Naive thymus-derived CD4-positive, alpha-beta T cell (primary cell): ENCODE measurements at regions not wholly inside any gene's neighbourhood (a gene's known extent, or its start where the extent isn't known, plus 50 kb on each side); places are given as distances from the start of the nearest gene placed in this dataset.

ENCODE experiments used
- ATAC-seq: fragments of 150-1000 bp; cut with Tn5 transposase; 2 replicates; pipeline ENCODE4 v1.10.0; 2021; ENCODE audit warnings: mild to moderate bottlenecking, moderate library complexity
- CTCF ChIA-PET: fragments of 350-600 bp; sonication (Branson Sonifier 250); formaldehyde crosslinking; loops from one replicate; lab custom pipeline; 2021; ENCODE audit warnings: antibody characterized with exemption; lab: Charles Lee
- POLR2A ChIA-PET: fragments of 350-600 bp; sonication (Branson Sonifier 250); formaldehyde crosslinking; loops from one replicate; lab custom pipeline; 2021; ENCODE audit warnings: antibody characterized with exemption, inconsistent platforms; lab: Charles Lee
- DNase-seq, 9 donors: peaks; one replicate each; pipeline versions ENCODE4 v3.0.0 to v3.0.0-alpha.2; 2020 to 2022; ENCODE audit warnings: mixed read lengths in 1 of 9
- H3K27ac ChIP-seq: one replicate; pipeline ENCODE4 v1.7.0; 2013; ENCODE audit warnings: mild to moderate bottlenecking, low read depth, low read length, moderate library complexity
- H3K27me3 ChIP-seq, 2 donors: one replicate each; pipeline ENCODE4 v1.7.0; 2013; ENCODE audit warnings: low read length in 2 of 2, mild to moderate bottlenecking in 2 of 2, moderate library complexity in 2 of 2; ENCODE audit not compliant: control insufficient read depth in 2 of 2, insufficient read depth in 2 of 2
- H3K36me3 ChIP-seq, 3 experiments: 1 replicate in 2 of 3; 2 replicates in 1 of 3; pipeline ENCODE4 v1.7.0; 2013; ENCODE audit warnings: low read length in 3 of 3, mild to moderate bottlenecking in 3 of 3, moderate library complexity in 1 of 3; ENCODE audit not compliant: insufficient read depth in 3 of 3, control insufficient read depth in 2 of 3
- H3K4me1 ChIP-seq, 2 donors: one replicate each; pipeline ENCODE4 v1.7.0; 2013; ENCODE audit warnings: low read length in 2 of 2, mild to moderate bottlenecking in 2 of 2, moderate library complexity in 1 of 2; ENCODE audit not compliant: control insufficient read depth in 2 of 2, insufficient read depth in 2 of 2
- H3K4me3 ChIP-seq: 2 replicates; pipeline ENCODE4 v1.7.0; 2013; ENCODE audit warnings: mild to moderate bottlenecking, low read length
- H3K9me3 ChIP-seq, 3 experiments: 1 replicate in 2 of 3; 2 replicates in 1 of 3; pipeline ENCODE4 v1.7.0; 2013; ENCODE audit warnings: low read length in 3 of 3; ENCODE audit not compliant: control insufficient read depth in 2 of 3
- H3K27ac Mint-ChIP-seq, 9 donors: one replicate each; pipeline ENCODE4 v1.8.0; 2020 to 2022; ENCODE audit warnings: mixed read lengths in 9 of 9, mild to moderate bottlenecking in 8 of 9, moderate library complexity in 5 of 9, inconsistent platforms in 2 of 9
- H3K27me3 Mint-ChIP-seq, 5 donors: one replicate each; pipeline ENCODE4 v1.8.0; 2021 to 2022; ENCODE audit warnings: mixed read lengths in 5 of 5, mild to moderate bottlenecking in 1 of 5
- H3K36me3 Mint-ChIP-seq, 5 donors: one replicate each; pipeline ENCODE4 v1.8.0; 2020 to 2022; ENCODE audit warnings: mixed read lengths in 5 of 5, mild to moderate bottlenecking in 3 of 5, inconsistent platforms in 1 of 5
- H3K4me1 Mint-ChIP-seq, 7 donors: one replicate each; pipeline ENCODE4 v1.8.0; 2020 to 2022; ENCODE audit warnings: mixed read lengths in 7 of 7, mild to moderate bottlenecking in 3 of 7, inconsistent platforms in 1 of 7
- H3K4me3 Mint-ChIP-seq, 10 donors: one replicate each; pipeline ENCODE4 v1.8.0; 2020 to 2022; ENCODE audit warnings: mild to moderate bottlenecking in 10 of 10, mixed read lengths in 10 of 10, moderate library complexity in 6 of 10, inconsistent platforms in 2 of 10
- H3K9me3 Mint-ChIP-seq, 11 donors: one replicate each; pipeline ENCODE4 v1.8.0; 2020 to 2022; ENCODE audit warnings: mixed read lengths in 11 of 11, mild to moderate bottlenecking in 4 of 11, inconsistent platforms in 1 of 11, moderate library complexity in 1 of 11
- intact Hi-C, 2 donors: fragments of 100-400 bp; cut with micrococcal nuclease; formaldehyde crosslinking; loops; one replicate each; pipeline ENCODE4 v1.15.1; 2023

DNA sequence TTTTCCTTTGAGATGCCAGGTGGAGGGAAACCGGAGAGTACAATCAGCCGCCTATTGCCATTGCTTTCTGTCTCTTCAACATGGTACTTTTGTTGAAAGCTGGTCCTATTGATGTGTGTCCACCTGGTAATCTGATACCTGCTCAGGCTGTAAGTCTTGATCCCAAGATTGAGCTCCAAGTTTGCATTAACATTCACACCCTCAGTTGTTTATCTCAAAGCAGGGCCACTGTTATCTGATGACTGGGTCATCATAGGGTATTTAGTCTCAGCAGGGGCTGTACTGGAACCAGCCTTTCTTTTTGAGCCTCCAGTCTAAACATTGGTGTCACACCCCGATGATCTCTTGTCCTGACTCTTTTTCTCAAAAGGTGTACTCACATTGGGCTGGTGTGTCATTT is 370.3 kb upstream of the TOM1L1 start:
- Mint-ChIP-seq H3K27ac (peak overlapping the region in 1 of 9 donors; percentile 59), H3K9me3 (peaks cover 0 to 3% (median 0%) of the 10 kb centered on the region in 11 donors), H3K27me3 (no peaks in the 10 kb centered on the region), H3K36me3 (no peaks in the 10 kb centered on the region), H3K4me1 (no peaks in the 10 kb centered on the region), H3K4me3 (no peak overlapping the region)
- Histone ChIP-seq H3K27ac (no peak overlapping the region), H3K4me1 (no peaks in the 10 kb centered on the region), H3K36me3 (no peaks in the 10 kb centered on the region), H3K9me3 (no peaks in the 10 kb centered on the region), H3K4me3 (no peak overlapping the region), H3K27me3 (no peaks in the 10 kb centered on the region)
- DNase-seq = no peak
- ChIA-PET CTCF (no interaction called here), POLR2A (no interaction called here)
- intact Hi-C loops = no loop called here
- ATAC-seq = no peak

DNA sequence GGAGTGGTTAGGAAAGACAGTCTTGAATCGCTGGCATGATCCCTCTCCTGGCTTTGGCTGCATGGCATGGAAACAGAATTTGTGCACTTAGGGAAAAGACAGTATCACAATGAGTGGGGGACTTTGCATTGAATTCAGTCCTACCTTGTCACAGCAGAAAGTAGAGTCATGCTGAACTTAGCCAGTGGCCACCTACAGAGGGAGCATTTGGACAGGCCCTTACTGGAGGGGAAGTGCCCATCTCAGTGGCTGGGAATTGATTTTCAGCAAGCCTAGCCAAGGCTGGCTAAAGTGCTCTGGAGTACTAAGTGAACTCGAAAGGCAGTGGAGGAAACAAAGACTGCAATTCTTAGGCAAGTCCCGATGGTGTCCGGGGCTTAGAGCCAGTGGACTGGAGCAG is 364.3 kb upstream of the TOM1L1 start:
- Histone ChIP-seq H3K4me1 (no peaks in the 10 kb centered on the region), H3K27me3 (no peaks in the 10 kb centered on the region), H3K36me3 (no peaks in the 10 kb centered on the region), H3K4me3 (no peak overlapping the region), H3K9me3 (no peaks in the 10 kb centered on the region), H3K27ac (no peak overlapping the region)
- intact Hi-C loops = no loop called here
- no peak overlapping the region for H3K4me3 Mint-ChIP-seq
- DNase-seq (no peak), ATAC-seq (no peak)
- H3K36me3 Mint-ChIP-seq = no peaks in the 10 kb centered on the region
- no peaks in the 10 kb centered on the region for H3K27me3 Mint-ChIP-seq
- H3K4me1 Mint-ChIP-seq = no peaks in the 10 kb centered on the region
- H3K9me3 Mint-ChIP-seq = peaks cover 0 to 23% (median 4%) of the 10 kb centered on the region in 11 donors
- POLR2A ChIA-PET = no interaction called here
- H3K27ac Mint-ChIP-seq = no peak overlapping the region
- CTCF ChIA-PET = no interaction called here

DNA sequence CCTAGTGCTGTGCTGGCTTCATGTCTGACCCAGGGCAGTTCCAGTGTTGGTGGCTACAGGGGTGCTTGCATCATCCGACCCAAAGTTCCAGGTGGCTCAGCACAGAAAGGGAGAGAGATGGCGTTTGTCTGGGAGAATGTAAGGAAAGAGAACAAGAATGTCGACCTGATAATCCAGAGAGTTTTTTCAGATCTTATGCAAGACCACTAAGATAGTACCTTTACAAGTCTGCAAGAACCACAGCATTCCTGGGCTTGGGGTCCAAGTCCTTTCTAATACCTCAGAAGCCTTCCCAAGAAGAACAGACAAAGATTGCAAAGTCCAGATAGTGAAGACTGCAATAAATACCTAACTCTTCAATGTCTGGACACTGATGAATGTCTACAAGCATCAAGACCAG is 363.0 kb upstream of the TOM1L1 start:
- H3K4me1 Mint-ChIP-seq = no peaks in the 10 kb centered on the region
- intact Hi-C loops = no loop called here

DNA sequence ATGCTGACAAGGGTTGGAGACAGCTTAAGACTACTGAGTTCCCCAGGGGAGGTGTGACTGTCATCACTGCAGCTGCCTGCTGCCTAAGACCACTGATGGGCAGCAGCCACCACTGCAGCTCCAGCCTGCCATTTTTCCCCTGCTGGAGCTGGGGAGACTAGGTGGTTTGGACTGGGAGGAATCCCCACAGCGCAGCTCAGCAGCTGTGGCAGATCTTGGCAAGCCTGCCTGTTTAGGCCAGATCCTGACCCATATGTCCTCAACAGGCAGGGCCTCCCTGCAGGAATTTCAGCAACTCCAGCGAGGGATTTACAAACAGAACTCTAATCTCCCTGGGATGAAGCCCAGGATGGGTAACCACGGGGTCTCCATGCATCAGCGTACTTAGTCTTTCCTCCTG is 356.4 kb upstream of the TOM1L1 start:
- Histone ChIP-seq H3K27me3 (no peaks in the 10 kb centered on the region), H3K9me3 (no peaks in the 10 kb centered on the region), H3K4me1 (no peaks in the 10 kb centered on the region), H3K27ac (no peak overlapping the region), H3K36me3 (no peaks in the 10 kb centered on the region), H3K4me3 (no peak overlapping the region)
- Mint-ChIP-seq H3K4me1 (no peaks in the 10 kb centered on the region), H3K36me3 (no peaks in the 10 kb centered on the region), H3K9me3 (peaks cover 0 to 33% (median 7%) of the 10 kb centered on the region in 11 donors), H3K4me3 (no peak overlapping the region), H3K27me3 (no peaks in the 10 kb centered on the region), H3K27ac (no peak overlapping the region)
- intact Hi-C loops = no loop called here
- no peak for DNase-seq
- POLR2A ChIA-PET = no interaction called here
- CTCF ChIA-PET = no interaction called here
- no peak for ATAC-seq

More for the DNA sequence above, 363.0 kb upstream of the TOM1L1 start:
- ChIA-PET POLR2A (no interaction called here), CTCF (no interaction called here)
- Histone ChIP-seq H3K27ac (no peak overlapping the region), H3K9me3 (no peaks in the 10 kb centered on the region), H3K36me3 (no peaks in the 10 kb centered on the region), H3K4me1 (no peaks in the 10 kb centered on the region), H3K4me3 (no peak overlapping the region), H3K27me3 (no peaks in the 10 kb centered on the region)
- Mint-ChIP-seq H3K9me3 (peaks cover 0 to 30% (median 7%) of the 10 kb centered on the region in 11 donors), H3K27ac (no peak overlapping the region), H3K4me3 (no peak overlapping the region), H3K36me3 (no peaks in the 10 kb centered on the region), H3K27me3 (no peaks in the 10 kb centered on the region)
- ATAC-seq (no peak), DNase-seq (no peak)

DNA sequence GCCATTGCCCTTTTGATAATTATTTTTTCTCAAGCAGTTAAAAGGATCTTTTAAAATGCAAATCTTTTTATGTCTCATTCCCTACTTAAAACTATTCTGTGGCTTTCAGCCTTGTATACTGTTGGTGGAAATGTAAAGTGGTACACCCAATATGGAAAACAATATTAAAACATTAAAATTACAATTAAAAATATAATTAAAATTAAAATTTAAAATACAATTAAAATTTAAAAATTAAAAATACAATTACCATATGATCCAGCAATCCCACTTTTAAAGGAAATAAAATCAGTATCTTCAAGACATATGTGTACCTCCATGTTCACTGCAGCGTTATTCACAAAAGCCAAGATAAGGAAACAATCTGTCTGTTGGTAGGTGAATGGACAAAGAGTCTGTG is 340.8 kb upstream of the TOM1L1 start:
- no peak for ATAC-seq
- DNase-seq = no peak
- H3K4me3 Mint-ChIP-seq = no peak overlapping the region
- intact Hi-C loops = no loop called here
- peaks cover 0 to 39% (median 12%) of the 10 kb centered on the region in 11 donors for H3K9me3 Mint-ChIP-seq
- Histone ChIP-seq H3K9me3 (no peaks in the 10 kb centered on the region), H3K27me3 (no peaks in the 10 kb centered on the region), H3K27ac (no peak overlapping the region), H3K4me3 (no peak overlapping the region), H3K36me3 (no peaks in the 10 kb centered on the region), H3K4me1 (no peaks in the 10 kb centered on the region)
- no peaks in the 10 kb centered on the region for H3K4me1 Mint-ChIP-seq
- CTCF ChIA-PET = no interaction called here
- POLR2A ChIA-PET = no interaction called here
- H3K36me3 Mint-ChIP-seq = no peaks in the 10 kb centered on the region
- no peak overlapping the region for H3K27ac Mint-ChIP-seq
- H3K27me3 Mint-ChIP-seq = no peaks in the 10 kb centered on the region

DNA sequence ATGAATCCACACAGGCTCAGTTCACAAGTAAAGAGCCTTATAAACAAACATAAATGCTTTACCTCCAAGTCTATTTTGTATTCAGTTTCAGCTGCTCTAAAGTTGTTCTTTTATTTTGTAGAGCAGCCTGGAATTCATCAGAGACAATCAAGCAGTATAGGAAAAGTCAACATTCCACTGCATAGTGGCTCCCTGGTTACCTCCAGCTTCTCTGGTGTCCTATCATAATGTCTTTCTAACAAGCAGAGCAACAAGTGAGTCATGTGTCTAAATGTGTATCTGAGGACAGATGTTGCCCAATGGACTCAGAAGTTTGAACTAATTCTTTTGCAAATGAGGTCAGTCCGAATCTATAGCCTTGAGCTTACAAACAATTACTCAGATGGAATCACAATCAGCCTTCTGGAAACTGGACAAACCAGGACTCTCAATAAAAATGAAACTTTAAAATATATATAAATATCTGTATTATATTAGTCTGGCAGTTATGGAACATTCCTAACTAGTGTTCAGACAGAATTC is 292.0 kb upstream of the TOM1L1 start:
- Mint-ChIP-seq H3K4me3 (no peak overlapping the region), H3K36me3 (peaks cover 0 to 9% (median 0%) of the 10 kb centered on the region in 5 donors), H3K9me3 (peaks cover 8 to 67% (median 24%) of the 10 kb centered on the region in 11 donors), H3K27ac (no peak overlapping the region), H3K27me3 (peaks cover 0 to 3% (median 0%) of the 10 kb centered on the region in 5 donors), H3K4me1 (no peaks in the 10 kb centered on the region)
- no peaks in the 10 kb centered on the region for H3K27me3 ChIP-seq
- CTCF ChIA-PET = no interaction called here
- no peak overlapping the region for H3K27ac ChIP-seq
- H3K4me3 ChIP-seq = no peak overlapping the region
- intact Hi-C loops = no loop called here
- H3K36me3 ChIP-seq = no peaks in the 10 kb centered on the region
- POLR2A ChIA-PET = no interaction called here
- no peaks in the 10 kb centered on the region for H3K4me1 ChIP-seq
- ATAC-seq (no peak), DNase-seq (no peak)
- peaks cover 0 to 9% (median 6%) of the 10 kb centered on the region in 3 experiments for H3K9me3 ChIP-seq

DNA sequence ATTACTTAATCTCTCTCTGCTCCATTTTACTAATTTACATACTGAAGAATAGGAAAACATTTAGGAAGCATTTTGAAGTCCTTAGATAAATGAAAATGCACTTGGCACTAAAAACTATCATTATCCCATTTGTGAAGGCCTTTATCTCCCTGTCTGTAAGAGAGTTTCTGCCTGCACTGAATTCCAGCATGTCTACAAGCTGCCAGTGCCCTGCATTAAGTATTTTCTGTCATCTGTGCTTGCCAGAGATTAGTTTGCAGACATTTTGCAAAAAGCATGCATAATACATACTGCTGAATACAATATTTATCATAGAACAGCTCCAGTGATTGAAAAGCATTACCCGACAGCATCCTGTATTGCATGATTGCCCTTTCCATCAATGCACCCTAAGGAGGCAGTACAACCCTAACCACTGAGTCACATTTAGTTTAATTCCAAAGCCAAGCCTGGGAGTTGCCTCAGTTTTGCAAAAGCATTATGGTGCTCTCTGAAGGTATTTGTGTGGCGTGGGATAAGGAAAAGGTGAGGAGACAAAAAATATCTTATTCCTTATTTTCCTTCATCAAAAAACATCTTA is 280.2 kb upstream of the TOM1L1 start:
- ATAC-seq = no peak
- H3K27ac ChIP-seq = no peak overlapping the region

More for the DNA sequence above, 280.2 kb upstream of the TOM1L1 start:
- Histone ChIP-seq H3K4me1 (no peaks in the 10 kb centered on the region), H3K36me3 (no peaks in the 10 kb centered on the region), H3K27me3 (no peaks in the 10 kb centered on the region), H3K9me3 (peaks cover 0 to 5% (median 0%) of the 10 kb centered on the region in 3 experiments), H3K4me3 (no peak overlapping the region)
- H3K4me3 Mint-ChIP-seq = no peak overlapping the region
- intact Hi-C loops = no loop called here
- CTCF ChIA-PET = interaction anchor here (0.6 kb wide), 1 partner anchor 1893 kb away, joined by 3 read pairs; no protein-coding TSS in a partner anchor
- no peaks in the 10 kb centered on the region for H3K4me1 Mint-ChIP-seq
- DNase-seq = no peak
- H3K36me3 Mint-ChIP-seq = no peaks in the 10 kb centered on the region
- H3K27ac Mint-ChIP-seq = no peak overlapping the region
- POLR2A ChIA-PET = no interaction called here
- H3K9me3 Mint-ChIP-seq = peaks cover 0 to 30% (median 5%) of the 10 kb centered on the region in 11 donors
- no peaks in the 10 kb centered on the region for H3K27me3 Mint-ChIP-seq
